ENCODE measurements at regions not wholly inside any gene's neighbourhood (a gene's known extent, or its start where the extent isn't known, plus 50 kb on each side); places are given as distances from the start of the nearest gene placed in this dataset.

DNA sequence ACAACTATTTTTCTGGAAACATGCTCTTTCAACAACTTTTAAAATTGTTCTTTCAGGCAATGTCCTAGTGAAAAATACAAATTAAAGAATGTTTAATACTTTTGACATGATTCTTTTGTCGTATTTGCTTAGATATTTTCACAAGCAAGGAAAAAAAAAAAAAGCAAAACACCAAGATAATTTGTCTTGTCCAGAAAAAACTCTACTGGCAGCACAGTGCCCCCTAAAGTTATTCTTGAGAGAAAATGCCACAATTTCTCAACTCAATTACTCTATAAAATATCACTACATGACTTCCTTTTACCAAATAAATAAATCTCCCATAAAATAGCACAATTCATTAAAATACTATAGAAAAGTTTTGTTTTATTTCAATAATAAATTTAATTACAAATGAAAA lies 652.5 kb upstream of the EPHA7 start:
- TF ChIP-seq, protein P1, sequence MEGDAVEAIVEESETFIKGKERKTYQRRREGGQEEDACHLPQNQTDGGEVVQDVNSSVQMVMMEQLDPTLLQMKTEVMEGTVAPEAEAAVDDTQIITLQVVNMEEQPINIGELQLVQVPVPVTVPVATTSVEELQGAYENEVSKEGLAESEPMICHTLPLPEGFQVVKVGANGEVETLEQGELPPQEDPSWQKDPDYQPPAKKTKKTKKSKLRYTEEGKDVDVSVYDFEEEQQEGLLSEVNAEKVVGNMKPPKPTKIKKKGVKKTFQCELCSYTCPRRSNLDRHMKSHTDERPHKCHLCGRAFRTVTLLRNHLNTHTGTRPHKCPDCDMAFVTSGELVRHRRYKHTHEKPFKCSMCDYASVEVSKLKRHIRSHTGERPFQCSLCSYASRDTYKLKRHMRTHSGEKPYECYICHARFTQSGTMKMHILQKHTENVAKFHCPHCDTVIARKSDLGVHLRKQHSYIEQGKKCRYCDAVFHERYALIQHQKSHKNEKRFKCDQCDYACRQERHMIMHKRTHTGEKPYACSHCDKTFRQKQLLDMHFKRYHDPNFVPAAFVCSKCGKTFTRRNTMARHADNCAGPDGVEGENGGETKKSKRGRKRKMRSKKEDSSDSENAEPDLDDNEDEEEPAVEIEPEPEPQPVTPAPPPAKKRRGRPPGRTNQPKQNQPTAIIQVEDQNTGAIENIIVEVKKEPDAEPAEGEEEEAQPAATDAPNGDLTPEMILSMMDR (IDR thresholded peaks at IDR 0.05) = peak; percentile 65
- no peak for TF ChIP-seq EZH2phosphoT487 (IDR thresholded peaks at IDR 0.05)

All from neural progenitor cell (in vitro differentiated cells).